CD4-positive, alpha-beta T cell (primary cell): ENCODE measurements at regions not wholly inside any gene's neighbourhood (a gene's known extent, or its start where the extent isn't known, plus 50 kb on each side); places are given as distances from the start of the nearest gene placed in this dataset.

Source experiments
- ATAC-seq: fragments of 200-7000 bp; cut with Tn5 transposase; one replicate; pipeline ENCODE4 v1.10.0; 2022; ENCODE audit warnings: mild to moderate bottlenecking; ENCODE audit not compliant: poor library complexity
- CTCF ChIA-PET: fragments of 350-600 bp; sonication (Branson Sonifier 250); formaldehyde crosslinking; loops from one replicate; lab custom pipeline; 2021; ENCODE audit warnings: antibody characterized with exemption, inconsistent platforms; lab: Charles Lee
- POLR2A ChIA-PET: fragments of 350-600 bp; sonication (Branson Sonifier 250); formaldehyde crosslinking; loops from one replicate; lab custom pipeline; 2021; ENCODE audit warnings: antibody characterized with exemption, inconsistent platforms; lab: Charles Lee
- DNase-seq, 14 experiments: peaks; one replicate each; pipeline ENCODE4 v3.0.0-alpha.2; 2013 to 2020; ENCODE audit warnings: mixed read lengths in 2 of 14
- H3K27ac ChIP-seq, 2 donors: one replicate each; pipeline versions ENCODE4 v1.5.1 to v1.7.0; 2013; ENCODE audit warnings: low read length in 2 of 2, low read depth in 1 of 2, mild to moderate bottlenecking in 1 of 2
- H3K27me3 ChIP-seq, 2 experiments: 1 replicate in 1 of 2; 2 replicates in 1 of 2; pipeline versions ENCODE4 v1.6.1 to v1.7.0; 2013; ENCODE audit warnings: low read length in 2 of 2, control low read depth in 1 of 2, mild to moderate bottlenecking in 1 of 2, moderate library complexity in 1 of 2; ENCODE audit not compliant: insufficient read depth in 2 of 2, control insufficient read depth in 1 of 2
- H3K36me3 ChIP-seq: one replicate; pipeline ENCODE4 v1.6.1; 2013; ENCODE audit warnings: low read length, control low read depth; ENCODE audit not compliant: insufficient read depth
- H3K4me1 ChIP-seq: one replicate; pipeline ENCODE4 v1.6.1; 2013; ENCODE audit warnings: low read length, control low read depth; ENCODE audit not compliant: insufficient read depth
- H3K4me3 ChIP-seq: one replicate; pipeline ENCODE4 v1.5.1; 2013; ENCODE audit warnings: mild to moderate bottlenecking, low read length, moderate library complexity
- H3K9me3 ChIP-seq, 2 experiments: 1 replicate in 1 of 2; 2 replicates in 1 of 2; pipeline versions ENCODE4 v1.6.1 to v1.7.0; 2013; ENCODE audit warnings: low read length in 2 of 2, mild to moderate bottlenecking in 2 of 2, control low read depth in 1 of 2, moderate library complexity in 1 of 2; ENCODE audit not compliant: control insufficient read depth in 1 of 2, insufficient read depth in 1 of 2
- H3K27ac Mint-ChIP-seq: one replicate; pipeline ENCODE4 v1.8.0; 2020; ENCODE audit warnings: mixed read lengths
- H3K27me3 Mint-ChIP-seq: one replicate; pipeline ENCODE4 v1.8.0; 2021; ENCODE audit warnings: mixed read lengths
- H3K36me3 Mint-ChIP-seq: one replicate; pipeline ENCODE4 v1.8.0; 2021; ENCODE audit warnings: low read depth, mixed read lengths
- H3K4me1 Mint-ChIP-seq: one replicate; pipeline ENCODE4 v1.8.0; 2021; ENCODE audit warnings: low read depth, mixed read lengths
- H3K4me3 Mint-ChIP-seq: one replicate; pipeline ENCODE4 v1.8.0; 2020; ENCODE audit warnings: mild to moderate bottlenecking, mixed read lengths
- H3K9me3 Mint-ChIP-seq: one replicate; pipeline ENCODE4 v1.8.0; 2020; ENCODE audit warnings: mixed read lengths
- CTCF ChIP-seq: fragments of 200-600 bp; IDR thresholded peaks from one replicate; pipeline ENCODE4 v1.8.0; 2022; ENCODE audit warnings: antibody characterized with exemption, mild to moderate bottlenecking
- intact Hi-C, 2 experiments: fragments of 100-400 bp; cut with DNase I in 1 of 2; cut with micrococcal nuclease in 1 of 2; formaldehyde crosslinking; loops; one replicate each; pipeline versions ENCODE4 v1.15.1 to v1.9.0; 2023 to 2025; cut with DNase I, micrococcal nuclease

DNA sequence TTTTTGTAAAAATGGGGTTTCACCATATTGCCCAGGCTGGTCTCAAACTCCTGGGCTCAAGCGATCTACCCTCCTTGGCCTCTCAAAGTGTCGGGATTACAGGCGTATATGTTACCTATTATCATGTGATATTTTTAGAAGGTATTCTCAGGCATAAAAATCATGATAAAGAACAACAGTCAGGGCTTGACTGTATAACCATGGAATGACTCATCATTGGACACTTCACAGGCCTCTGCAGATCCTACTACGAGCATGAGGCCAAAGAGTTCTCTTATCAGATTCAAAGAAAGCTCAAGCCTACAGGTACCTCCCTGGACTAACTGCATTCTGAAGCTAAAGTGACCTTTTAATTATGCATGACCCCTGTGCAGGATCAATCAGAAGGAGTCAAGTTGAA lies 91.7 kb upstream of the PRICKLE2 start:
- H3K36me3 Mint-ChIP-seq, result no peaks in the 10 kb centered on the region
- H3K27ac Mint-ChIP-seq, result no peak overlapping the region
- TF ChIP-seq CTCF, result no peak
- H3K27ac ChIP-seq, result no peak overlapping the region
- no peak overlapping the region for H3K4me3 Mint-ChIP-seq
- no peaks in the 10 kb centered on the region for H3K4me1 ChIP-seq
- DNase-seq, result no peak
- no peak overlapping the region for H3K4me3 ChIP-seq
- no peaks in the 10 kb centered on the region for H3K27me3 ChIP-seq
- H3K4me1 Mint-ChIP-seq, result no peaks in the 10 kb centered on the region
- H3K9me3 Mint-ChIP-seq, result no peaks in the 10 kb centered on the region
- intact Hi-C loops, result no loop called here
- H3K27me3 Mint-ChIP-seq, result peaks cover 3% of the 10 kb centered on the region
- no peaks in the 10 kb centered on the region for H3K36me3 ChIP-seq
- no peak for ATAC-seq
- ChIA-PET CTCF (no interaction called here), POLR2A (no interaction called here)
- H3K9me3 ChIP-seq, result no peaks in the 10 kb centered on the region

GRCh38 chr3:64311424-64312061 lies 86.3 kb upstream of the PRICKLE2 start:
- Mint-ChIP-seq H3K4me1 (no peaks in the 10 kb centered on the region), H3K36me3 (no peaks in the 10 kb centered on the region), H3K27me3 (no peaks in the 10 kb centered on the region), H3K4me3 (no peak overlapping the region), H3K27ac (no peak overlapping the region), H3K9me3 (no peaks in the 10 kb centered on the region)
- Histone ChIP-seq H3K4me1 (no peaks in the 10 kb centered on the region), H3K9me3 (no peaks in the 10 kb centered on the region), H3K27me3 (no peaks in the 10 kb centered on the region), H3K27ac (no peak overlapping the region), H3K36me3 (no peaks in the 10 kb centered on the region), H3K4me3 (no peak overlapping the region)
- DNase-seq, result no peak
- no peak for TF ChIP-seq CTCF
- intact Hi-C loops, result no loop called here
- ChIA-PET CTCF (no interaction called here), POLR2A (no interaction called here)
- ATAC-seq, result no peak

DNA sequence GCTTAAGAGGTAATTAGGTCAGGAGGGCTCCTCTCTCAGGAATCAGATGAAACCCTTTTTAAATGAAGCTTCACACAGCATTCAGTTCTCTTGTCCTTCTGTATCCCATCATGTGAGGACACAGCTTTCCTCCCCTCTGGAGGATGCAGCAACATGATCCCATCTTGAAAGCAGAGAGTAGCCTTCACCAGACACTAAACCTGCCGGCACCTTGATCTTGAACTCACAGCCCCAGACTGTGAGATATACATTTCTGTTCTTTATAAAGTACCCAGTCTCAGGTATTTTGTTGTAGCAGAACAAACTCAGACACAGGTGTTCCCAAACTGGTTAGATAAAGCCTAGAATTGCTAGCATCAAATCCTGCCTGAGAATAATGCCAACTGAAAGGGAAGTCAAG lies 83.7 kb upstream of the PRICKLE2 start:
- POLR2A ChIA-PET, result no interaction called here
- ATAC-seq (no peak), DNase-seq (no peak)
- no peaks in the 10 kb centered on the region for H3K9me3 Mint-ChIP-seq
- no peaks in the 10 kb centered on the region for H3K4me1 Mint-ChIP-seq
- H3K4me3 Mint-ChIP-seq, result no peak overlapping the region
- no peak overlapping the region for H3K27ac ChIP-seq
- no peak overlapping the region for H3K27ac Mint-ChIP-seq
- H3K27me3 Mint-ChIP-seq, result no peaks in the 10 kb centered on the region
- H3K27me3 ChIP-seq, result no peaks in the 10 kb centered on the region
- intact Hi-C loops, result no loop called here
- CTCF ChIA-PET, result no interaction called here
- H3K4me1 ChIP-seq, result no peaks in the 10 kb centered on the region
- no peak overlapping the region for H3K4me3 ChIP-seq
- no peaks in the 10 kb centered on the region for H3K36me3 Mint-ChIP-seq
- TF ChIP-seq CTCF, result no peak
- H3K9me3 ChIP-seq, result no peaks in the 10 kb centered on the region
- no peaks in the 10 kb centered on the region for H3K36me3 ChIP-seq
